Naive thymus-derived CD4-positive, alpha-beta T cell (primary cell): ENCODE measurements at regions not wholly inside any gene's neighbourhood (a gene's known extent, or its start where the extent isn't known, plus 50 kb on each side); places are given as distances from the start of the nearest gene placed in this dataset.

ENCODE experiments used
- ATAC-seq: fragments of 150-1000 bp; cut with Tn5 transposase; 2 replicates; pipeline ENCODE4 v1.10.0; 2021; ENCODE audit warnings: mild to moderate bottlenecking, moderate library complexity
- CTCF ChIA-PET: fragments of 350-600 bp; sonication (Branson Sonifier 250); formaldehyde crosslinking; loops from one replicate; lab custom pipeline; 2021; ENCODE audit warnings: antibody characterized with exemption; lab: Charles Lee
- POLR2A ChIA-PET: fragments of 350-600 bp; sonication (Branson Sonifier 250); formaldehyde crosslinking; loops from one replicate; lab custom pipeline; 2021; ENCODE audit warnings: antibody characterized with exemption, inconsistent platforms; lab: Charles Lee
- DNase-seq, 9 donors: peaks; one replicate each; pipeline versions ENCODE4 v3.0.0 to v3.0.0-alpha.2; 2020 to 2022; ENCODE audit warnings: mixed read lengths in 1 of 9
- H3K27ac ChIP-seq: one replicate; pipeline ENCODE4 v1.7.0; 2013; ENCODE audit warnings: mild to moderate bottlenecking, low read depth, low read length, moderate library complexity
- H3K27me3 ChIP-seq, 2 donors: one replicate each; pipeline ENCODE4 v1.7.0; 2013; ENCODE audit warnings: low read length in 2 of 2, mild to moderate bottlenecking in 2 of 2, moderate library complexity in 2 of 2; ENCODE audit not compliant: control insufficient read depth in 2 of 2, insufficient read depth in 2 of 2
- H3K36me3 ChIP-seq, 3 experiments: 1 replicate in 2 of 3; 2 replicates in 1 of 3; pipeline ENCODE4 v1.7.0; 2013; ENCODE audit warnings: low read length in 3 of 3, mild to moderate bottlenecking in 3 of 3, moderate library complexity in 1 of 3; ENCODE audit not compliant: insufficient read depth in 3 of 3, control insufficient read depth in 2 of 3
- H3K4me1 ChIP-seq, 2 donors: one replicate each; pipeline ENCODE4 v1.7.0; 2013; ENCODE audit warnings: low read length in 2 of 2, mild to moderate bottlenecking in 2 of 2, moderate library complexity in 1 of 2; ENCODE audit not compliant: control insufficient read depth in 2 of 2, insufficient read depth in 2 of 2
- H3K4me3 ChIP-seq: 2 replicates; pipeline ENCODE4 v1.7.0; 2013; ENCODE audit warnings: mild to moderate bottlenecking, low read length
- H3K9me3 ChIP-seq, 3 experiments: 1 replicate in 2 of 3; 2 replicates in 1 of 3; pipeline ENCODE4 v1.7.0; 2013; ENCODE audit warnings: low read length in 3 of 3; ENCODE audit not compliant: control insufficient read depth in 2 of 3
- H3K27ac Mint-ChIP-seq, 9 donors: one replicate each; pipeline ENCODE4 v1.8.0; 2020 to 2022; ENCODE audit warnings: mixed read lengths in 9 of 9, mild to moderate bottlenecking in 8 of 9, moderate library complexity in 5 of 9, inconsistent platforms in 2 of 9
- H3K27me3 Mint-ChIP-seq, 5 donors: one replicate each; pipeline ENCODE4 v1.8.0; 2021 to 2022; ENCODE audit warnings: mixed read lengths in 5 of 5, mild to moderate bottlenecking in 1 of 5
- H3K36me3 Mint-ChIP-seq, 5 donors: one replicate each; pipeline ENCODE4 v1.8.0; 2020 to 2022; ENCODE audit warnings: mixed read lengths in 5 of 5, mild to moderate bottlenecking in 3 of 5, inconsistent platforms in 1 of 5
- H3K4me1 Mint-ChIP-seq, 7 donors: one replicate each; pipeline ENCODE4 v1.8.0; 2020 to 2022; ENCODE audit warnings: mixed read lengths in 7 of 7, mild to moderate bottlenecking in 3 of 7, inconsistent platforms in 1 of 7
- H3K4me3 Mint-ChIP-seq, 10 donors: one replicate each; pipeline ENCODE4 v1.8.0; 2020 to 2022; ENCODE audit warnings: mild to moderate bottlenecking in 10 of 10, mixed read lengths in 10 of 10, moderate library complexity in 6 of 10, inconsistent platforms in 2 of 10
- H3K9me3 Mint-ChIP-seq, 11 donors: one replicate each; pipeline ENCODE4 v1.8.0; 2020 to 2022; ENCODE audit warnings: mixed read lengths in 11 of 11, mild to moderate bottlenecking in 4 of 11, inconsistent platforms in 1 of 11, moderate library complexity in 1 of 11
- intact Hi-C, 2 donors: fragments of 100-400 bp; cut with micrococcal nuclease; formaldehyde crosslinking; loops; one replicate each; pipeline ENCODE4 v1.15.1; 2023

GRCh38 chr10:10923029-10923651 lies 94.5 kb upstream of the CELF2 start:
- Histone ChIP-seq H3K36me3 (no peaks in the 10 kb centered on the region), H3K4me3 (no peak overlapping the region), H3K27me3 (no peaks in the 10 kb centered on the region), H3K4me1 (no peaks in the 10 kb centered on the region), H3K9me3 (no peaks in the 10 kb centered on the region), H3K27ac (no peak overlapping the region)
- ATAC-seq: no peak
- ChIA-PET POLR2A (no interaction called here), CTCF (no interaction called here)
- no peaks in the 10 kb centered on the region for H3K36me3 Mint-ChIP-seq
- peaks cover 0 to 3% (median 0%) of the 10 kb centered on the region in 11 donors for H3K9me3 Mint-ChIP-seq
- no peak for DNase-seq
- H3K27ac Mint-ChIP-seq: no peak overlapping the region
- H3K4me3 Mint-ChIP-seq: no peak overlapping the region
- no peaks in the 10 kb centered on the region for H3K4me1 Mint-ChIP-seq
- intact Hi-C loops: loop anchor here in 1 of 2 donors (10.0 kb wide), 1 partner anchor 1802 kb away; no protein-coding TSS in a partner anchor
- H3K27me3 Mint-ChIP-seq: peaks cover 6 to 21% (median 7%) of the 10 kb centered on the region in 5 donors

GRCh38 chr10:10925667-10926066 lies 92.0 kb upstream of the CELF2 start:
- peaks cover under 1 to 17% (median 9%) of the 10 kb centered on the region in 5 donors for H3K27me3 Mint-ChIP-seq
- intact Hi-C loops: loop anchor here in 1 of 2 donors (10.0 kb wide), 1 partner anchor 1799 kb away; no protein-coding TSS in a partner anchor
- no peaks in the 10 kb centered on the region for H3K4me1 Mint-ChIP-seq
- no peak for DNase-seq
- H3K27ac Mint-ChIP-seq: no peak overlapping the region
- no peak overlapping the region for H3K4me3 Mint-ChIP-seq
- H3K9me3 Mint-ChIP-seq: peaks cover 0 to 3% (median 0%) of the 10 kb centered on the region in 11 donors
- no peaks in the 10 kb centered on the region for H3K4me1 ChIP-seq
- H3K36me3 Mint-ChIP-seq: no peaks in the 10 kb centered on the region
- no peak overlapping the region for H3K27ac ChIP-seq
- CTCF ChIA-PET: no interaction called here
- no peaks in the 10 kb centered on the region for H3K9me3 ChIP-seq
- POLR2A ChIA-PET: no interaction called here
- no peak overlapping the region for H3K4me3 ChIP-seq
- ATAC-seq: no peak
- no peaks in the 10 kb centered on the region for H3K27me3 ChIP-seq
- no peaks in the 10 kb centered on the region for H3K36me3 ChIP-seq

GRCh38 chr10:10927608-10928007 lies 90.1 kb upstream of the CELF2 start:
- Histone ChIP-seq H3K4me1 (no peaks in the 10 kb centered on the region), H3K9me3 (no peaks in the 10 kb centered on the region), H3K36me3 (no peaks in the 10 kb centered on the region), H3K27ac (no peak overlapping the region), H3K4me3 (no peak overlapping the region), H3K27me3 (no peaks in the 10 kb centered on the region)
- Mint-ChIP-seq H3K27me3 (peaks cover 0 to 10% (median 5%) of the 10 kb centered on the region in 5 donors), H3K4me3 (no peak overlapping the region), H3K9me3 (peaks cover 0 to 3% (median 0%) of the 10 kb centered on the region in 11 donors), H3K36me3 (no peaks in the 10 kb centered on the region), H3K27ac (no peak overlapping the region), H3K4me1 (no peaks in the 10 kb centered on the region)
- CTCF ChIA-PET: no interaction called here
- DNase-seq: no peak
- intact Hi-C loops: loop anchor here in 1 of 2 donors (10.0 kb wide), 1 partner anchor 1797 kb away; no protein-coding TSS in a partner anchor
- ATAC-seq: no peak
- POLR2A ChIA-PET: no interaction called here

- Histone ChIP-seq H3K27me3 (no peaks in the 10 kb centered on the region), H3K4me3 (no peak overlapping the region), H3K36me3 (no peaks in the 10 kb centered on the region), H3K27ac (no peak overlapping the region), H3K9me3 (no peaks in the 10 kb centered on the region), H3K4me1 (no peaks in the 10 kb centered on the region)
- Mint-ChIP-seq H3K27ac (no peak overlapping the region), H3K4me1 (no peaks in the 10 kb centered on the region), H3K36me3 (no peaks in the 10 kb centered on the region), H3K27me3 (peaks cover 0 to 15% (median 7%) of the 10 kb centered on the region in 5 donors), H3K4me3 (no peak overlapping the region), H3K9me3 (no peaks in the 10 kb centered on the region)
- intact Hi-C loops: no loop called here
- ChIA-PET POLR2A (no interaction called here), CTCF (no interaction called here)
- ATAC-seq: no peak
- DNase-seq: no peak
These were observed 86.5 kb upstream of the CELF2 start for GRCh38 chr10:10930979-10931743.

GRCh38 chr10:10935032-10935431 lies 82.6 kb upstream of the CELF2 start:
- H3K36me3 ChIP-seq: no peaks in the 10 kb centered on the region
- H3K4me3 ChIP-seq: no peak overlapping the region
- Mint-ChIP-seq H3K27me3 (peaks cover 0 to 21% (median 5%) of the 10 kb centered on the region in 5 donors), H3K27ac (no peak overlapping the region), H3K4me1 (no peaks in the 10 kb centered on the region), H3K4me3 (no peak overlapping the region), H3K36me3 (peaks cover 0 to 3% (median 0%) of the 10 kb centered on the region in 5 donors), H3K9me3 (peaks cover 0 to 5% (median 0%) of the 10 kb centered on the region in 11 donors)
- no peak overlapping the region for H3K27ac ChIP-seq
- DNase-seq (no peak), ATAC-seq (no peak)
- intact Hi-C loops: no loop called here
- POLR2A ChIA-PET: no interaction called here
- CTCF ChIA-PET: no interaction called here
- no peaks in the 10 kb centered on the region for H3K4me1 ChIP-seq
- no peaks in the 10 kb centered on the region for H3K9me3 ChIP-seq
- no peaks in the 10 kb centered on the region for H3K27me3 ChIP-seq

- peaks cover 0 to 20% (median 5%) of the 10 kb centered on the region in 11 donors for H3K9me3 Mint-ChIP-seq
- peaks cover 0 to 7% (median 0%) of the 10 kb centered on the region in 5 donors for H3K36me3 Mint-ChIP-seq
- Histone ChIP-seq H3K27ac (no peak overlapping the region), H3K36me3 (no peaks in the 10 kb centered on the region), H3K27me3 (no peaks in the 10 kb centered on the region), H3K4me1 (no peaks in the 10 kb centered on the region), H3K9me3 (no peaks in the 10 kb centered on the region), H3K4me3 (no peak overlapping the region)
- no peak overlapping the region for H3K27ac Mint-ChIP-seq
- intact Hi-C loops: no loop called here
- ChIA-PET CTCF (no interaction called here), POLR2A (no interaction called here)
- no peak overlapping the region for H3K4me3 Mint-ChIP-seq
- H3K4me1 Mint-ChIP-seq: no peaks in the 10 kb centered on the region
- peaks cover 0 to 26% (median 7%) of the 10 kb centered on the region in 5 donors for H3K27me3 Mint-ChIP-seq
- DNase-seq (no peak), ATAC-seq (no peak)
These were observed 79.0 kb upstream of the CELF2 start for GRCh38 chr10:10938676-10939075.
